OCI-LY7 (cell line): ENCODE measurements at regions not wholly inside any gene's neighbourhood (a gene's known extent, or its start where the extent isn't known, plus 50 kb on each side); places are given as distances from the start of the nearest gene placed in this dataset.

ENCODE experiments used
- CTCF ChIP-seq: fragments of 200-600 bp; sonication (generic); conservative IDR thresholded peaks from 2 replicates; pipeline ENCODE4 v1.5.1; 2014; ENCODE audit warnings: mild to moderate bottlenecking, antibody characterized with exemption, low read length, moderate library complexity, mixed read lengths
- EZH2phosphoT487 ChIP-seq: fragments of 200-600 bp; sonication (generic); IDR thresholded peaks from 2 replicates; pipeline ENCODE4 v1.6.1; 2018; ENCODE audit warnings: low read depth, borderline replicate concordance, mild to moderate bottlenecking, mixed run types, antibody characterized with exemption, low read length, moderate library complexity, mixed read lengths

DNA sequence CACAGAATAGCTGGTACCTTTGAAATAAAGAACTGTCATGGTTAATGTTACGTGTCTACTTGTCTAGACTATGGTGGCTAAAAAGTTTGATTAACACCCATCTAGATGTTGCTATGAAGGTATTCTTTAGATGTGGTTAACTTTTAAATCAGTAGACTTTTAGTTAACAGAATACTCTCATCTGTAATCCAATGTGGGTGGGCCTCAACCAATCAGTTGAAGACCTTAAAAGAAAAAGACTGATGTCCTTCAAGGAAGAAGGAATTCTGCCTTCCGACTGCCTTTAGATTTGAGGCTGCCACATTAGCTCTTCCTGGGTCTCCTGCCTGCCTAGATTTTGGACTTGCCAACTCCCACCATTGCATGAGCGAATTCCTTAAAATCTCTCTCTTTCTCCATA, 113.0 kb upstream of the CACUL1 start:
- TF ChIP-seq CTCF (no peak), EZH2phosphoT487 (no peak)
